Suprapubic skin (tissue), 4 donors: ENCODE measurements at regions not wholly inside any gene's neighbourhood (a gene's known extent, or its start where the extent isn't known, plus 50 kb on each side); places are given as distances from the start of the nearest gene placed in this dataset.

Source experiments
- DNase-seq, 2 donors: peaks; one replicate each; pipeline ENCODE4 v3.0.0-alpha.2; 2019; ENCODE audit warnings: low spot score in 2 of 2
- H3K27ac ChIP-seq: fragments of 200-600 bp; sonication (generic); one replicate; pipeline ENCODE4 v1.5.1; 2019
- H3K27me3 ChIP-seq: fragments of 200-600 bp; sonication (generic); one replicate; pipeline ENCODE4 v1.5.1; 2019
- H3K36me3 ChIP-seq: fragments of 200-600 bp; sonication (generic); one replicate; pipeline ENCODE4 v1.5.1; 2019
- H3K4me1 ChIP-seq: fragments of 200-600 bp; sonication (generic); one replicate; pipeline ENCODE4 v1.5.1; 2019
- H3K4me3 ChIP-seq: fragments of 200-600 bp; sonication (generic); one replicate; pipeline ENCODE4 v1.5.1; 2019; ENCODE audit warnings: mild to moderate bottlenecking
- H3K9me3 ChIP-seq: fragments of 200-600 bp; sonication (generic); one replicate; pipeline ENCODE4 v1.5.1; 2019
- CTCF ChIP-seq, 2 donors: fragments of 200-600 bp in 1 of 2; fragments of 450-650 bp in 1 of 2; sonication (generic) in 1 of 2; IDR thresholded peaks; one replicate each; pipeline ENCODE4 v1.5.1; 2016 to 2019; ENCODE audit warnings: antibody characterized with exemption in 2 of 2, mild to moderate bottlenecking in 1 of 2, moderate library complexity in 1 of 2
- EP300 ChIP-seq: sonication (generic); formaldehyde crosslinking; IDR thresholded peaks from one replicate; pipeline ENCODE4 v1.6.1; 2017; ENCODE audit warnings: antibody characterized with exemption
- POLR2A ChIP-seq, 2 donors: fragments of 450-650 bp; IDR thresholded peaks; one replicate each; pipeline ENCODE4 v1.6.1; 2017; ENCODE audit warnings: antibody characterized with exemption in 2 of 2, mild to moderate bottlenecking in 2 of 2, moderate library complexity in 2 of 2
- POLR2AphosphoS5 ChIP-seq, 3 donors: sonication (generic); formaldehyde crosslinking; IDR thresholded peaks; one replicate each; pipeline ENCODE4 v1.6.1; 2017; ENCODE audit warnings: antibody characterized with exemption in 3 of 3
- WGBS: methylation state at CpG from one replicate; pipeline ENCODE4 v1.1.5; 2018; 5-methylcytosine and 5-hydroxymethylcytosine counted together

GRCh38 chr19:28201462-28201943, 1011.4 kb downstream of the UQCRFS1 start:
- no peaks in the 10 kb centered on the region for H3K9me3 ChIP-seq
- H3K4me1 ChIP-seq = peaks cover 3% of the 10 kb centered on the region
- 93% methylated on average over 5 of the region's 5 CpGs for WGBS
- H3K36me3 ChIP-seq = no peaks in the 10 kb centered on the region
- DNase-seq = no peak
- TF ChIP-seq POLR2AphosphoS5 (IDR thresholded peaks at IDR 0.05) (no peak), POLR2A (IDR thresholded peaks at IDR 0.05) (no peak), EP300 (no peak), CTCF (IDR thresholded peaks at IDR 0.05) (no peak)
- no peak overlapping the region for H3K27ac ChIP-seq
- no peak overlapping the region for H3K4me3 ChIP-seq
- no peaks in the 10 kb centered on the region for H3K27me3 ChIP-seq

GRCh38 chr19:28199323-28199722, 1013.6 kb downstream of the UQCRFS1 start:
- DNase-seq = no peak
- WGBS = 45% methylated on average over 6 of the region's 6 CpGs
- Histone ChIP-seq H3K4me3 (no peak overlapping the region), H3K36me3 (no peaks in the 10 kb centered on the region), H3K4me1 (peaks cover 3% of the 10 kb centered on the region), H3K27me3 (no peaks in the 10 kb centered on the region), H3K27ac (no peak overlapping the region), H3K9me3 (no peaks in the 10 kb centered on the region)
- TF ChIP-seq POLR2A (IDR thresholded peaks at IDR 0.05) (no peak), EP300 (no peak), POLR2AphosphoS5 (IDR thresholded peaks at IDR 0.05) (no peak), CTCF (IDR thresholded peaks at IDR 0.05) (no peak)

- DNase-seq = no peak
- WGBS = 70% methylated on average over 3 of the region's 7 CpGs
- Histone ChIP-seq H3K27me3 (no peaks in the 10 kb centered on the region), H3K4me3 (no peak overlapping the region), H3K27ac (no peak overlapping the region), H3K36me3 (no peaks in the 10 kb centered on the region), H3K4me1 (peaks cover 3% of the 10 kb centered on the region), H3K9me3 (no peaks in the 10 kb centered on the region)
- TF ChIP-seq EP300 = no peak
These were observed 1016.0 kb downstream of the UQCRFS1 start for GRCh38 chr19:28196961-28197360.

- no peak for TF ChIP-seq EP300
- no peak for TF ChIP-seq POLR2A (IDR thresholded peaks at IDR 0.05)
- no peak for TF ChIP-seq CTCF (IDR thresholded peaks at IDR 0.05)
- no peak for TF ChIP-seq POLR2AphosphoS5 (IDR thresholded peaks at IDR 0.05)
- no peaks in the 10 kb centered on the region for H3K36me3 ChIP-seq
- WGBS = 50% methylated on average over 3 of the region's 3 CpGs
These were observed 1016.9 kb downstream of the UQCRFS1 start for GRCh38 chr19:28196101-28196500.

GRCh38 chr19:28185646-28186045, 1027.3 kb downstream of the UQCRFS1 start:
- H3K36me3 ChIP-seq = no peaks in the 10 kb centered on the region
- no peak overlapping the region for H3K4me3 ChIP-seq
- TF ChIP-seq CTCF (IDR thresholded peaks at IDR 0.05) (no peak), POLR2AphosphoS5 (IDR thresholded peaks at IDR 0.05) (no peak), EP300 (no peak), POLR2A (IDR thresholded peaks at IDR 0.05) (no peak)
- no peaks in the 10 kb centered on the region for H3K4me1 ChIP-seq
- H3K27ac ChIP-seq = no peak overlapping the region
- DNase-seq = no peak
- WGBS = 66% methylated on average over 3 of the region's 3 CpGs
- H3K27me3 ChIP-seq = no peaks in the 10 kb centered on the region
- no peaks in the 10 kb centered on the region for H3K9me3 ChIP-seq

More at GRCh38 chr19:28196101-28196500, 1016.9 kb downstream of the UQCRFS1 start:
- no peak overlapping the region for H3K27ac ChIP-seq
- H3K4me3 ChIP-seq = no peak overlapping the region
- H3K9me3 ChIP-seq = no peaks in the 10 kb centered on the region
- H3K27me3 ChIP-seq = no peaks in the 10 kb centered on the region
- no peak for DNase-seq
- peaks cover 3% of the 10 kb centered on the region for H3K4me1 ChIP-seq

- no peak for DNase-seq
- Histone ChIP-seq H3K36me3 (no peaks in the 10 kb centered on the region), H3K4me3 (no peak overlapping the region), H3K27ac (no peak overlapping the region), H3K27me3 (no peaks in the 10 kb centered on the region), H3K4me1 (no peaks in the 10 kb centered on the region), H3K9me3 (no peaks in the 10 kb centered on the region)
- TF ChIP-seq EP300 (no peak), CTCF (IDR thresholded peaks at IDR 0.05) (no peak), POLR2A (IDR thresholded peaks at IDR 0.05) (no peak), POLR2AphosphoS5 (IDR thresholded peaks at IDR 0.05) (no peak)
These were observed 1028.0 kb downstream of the UQCRFS1 start for GRCh38 chr19:28184997-28185396.
